NCI-H2029 treated with DMSO at 0.1 percent for 48 hours (cell line): ENCODE measurements at regions not wholly inside any gene's neighbourhood (a gene's known extent, or its start where the extent isn't known, plus 50 kb on each side); places are given as distances from the start of the nearest gene placed in this dataset.

Experiments
- DNase-seq: peaks from one replicate; lab custom pipeline; 2025; lab: John Stamatoyannopoulos, UW

- no peak for DNase-seq
Observed at GRCh38 chr4:155514628-155515027, 137.9 kb upstream of the MAP9 start.

- DNase-seq = no peak
Observed at GRCh38 chr4:155512817-155513216, 136.1 kb upstream of the MAP9 start.

GRCh38 chr4:155512046-155512445, 135.3 kb upstream of the MAP9 start:
- no peak for DNase-seq

- no peak for DNase-seq
Observed at GRCh38 chr4:155510771-155511170, 134.0 kb upstream of the MAP9 start.

- no peak for DNase-seq
Observed at GRCh38 chr4:155509555-155509954, 132.8 kb upstream of the MAP9 start.

- DNase-seq = no peak
Observed at GRCh38 chr4:155506745-155507144, 130.0 kb upstream of the MAP9 start.

- DNase-seq = no peak
Observed at GRCh38 chr4:155505321-155505720, 128.6 kb upstream of the MAP9 start.

- no peak for DNase-seq
Observed at GRCh38 chr4:155497306-155497705, 120.5 kb upstream of the MAP9 start.

- no peak for DNase-seq
Observed at GRCh38 chr4:155496294-155496626, 119.5 kb upstream of the MAP9 start.

GRCh38 chr4:155495572-155496293, 119.0 kb upstream of the MAP9 start:
- DNase-seq = no peak

- DNase-seq = no peak
Observed at GRCh38 chr4:155494037-155494718, 117.4 kb upstream of the MAP9 start.

- DNase-seq = no peak
Observed at GRCh38 chr4:155491336-155492120, 114.8 kb upstream of the MAP9 start.

GRCh38 chr4:155489271-155489670, 112.5 kb upstream of the MAP9 start:
- DNase-seq = no peak

- DNase-seq = no peak
Observed at GRCh38 chr4:155488691-155489090, 111.9 kb upstream of the MAP9 start.

- DNase-seq = no peak
Observed at GRCh38 chr4:155487210-155487609, 110.4 kb upstream of the MAP9 start.

GRCh38 chr4:155481150-155481549, 104.4 kb upstream of the MAP9 start:
- DNase-seq = no peak

GRCh38 chr4:155479835-155480234, 103.1 kb upstream of the MAP9 start:
- DNase-seq = no peak

GRCh38 chr4:155478336-155478835, 101.6 kb upstream of the MAP9 start:
- no peak for DNase-seq

- DNase-seq = no peak
Observed at GRCh38 chr4:155474758-155475157, 98.0 kb upstream of the MAP9 start.

- DNase-seq = no peak
Observed at GRCh38 chr4:155473420-155474095, 96.8 kb upstream of the MAP9 start.

- no peak for DNase-seq
Observed at GRCh38 chr4:155468282-155468681, 91.5 kb upstream of the MAP9 start.

- DNase-seq = no peak
Observed at GRCh38 chr4:155450676-155451075, 73.9 kb upstream of the MAP9 start.
